C4-2B (cell line): ENCODE measurements at regions not wholly inside any gene's neighbourhood (a gene's known extent, or its start where the extent isn't known, plus 50 kb on each side); places are given as distances from the start of the nearest gene placed in this dataset.
"Not testable (repeated sequence)": the region's sequence is repeated elsewhere in the genome, so short reads cannot be mapped to it uniquely, and the experiment has no call there.

Experiments used
- H3K27ac ChIP-seq: fragments of 450-650 bp; 2 replicates; pipeline ENCODE4 v1.5.1; 2017
- ZFX ChIP-seq: fragments of 450-650 bp; IDR thresholded peaks from 2 replicates; pipeline ENCODE4 v1.6.1; 2017
- TF ChIP-seq, protein P1 (sequence below): fragments of 450-650 bp; conservative IDR thresholded peaks from 2 replicates; pipeline ENCODE4 v1.5.1; 2017; ENCODE audit warnings: mild to moderate bottlenecking

DNA sequence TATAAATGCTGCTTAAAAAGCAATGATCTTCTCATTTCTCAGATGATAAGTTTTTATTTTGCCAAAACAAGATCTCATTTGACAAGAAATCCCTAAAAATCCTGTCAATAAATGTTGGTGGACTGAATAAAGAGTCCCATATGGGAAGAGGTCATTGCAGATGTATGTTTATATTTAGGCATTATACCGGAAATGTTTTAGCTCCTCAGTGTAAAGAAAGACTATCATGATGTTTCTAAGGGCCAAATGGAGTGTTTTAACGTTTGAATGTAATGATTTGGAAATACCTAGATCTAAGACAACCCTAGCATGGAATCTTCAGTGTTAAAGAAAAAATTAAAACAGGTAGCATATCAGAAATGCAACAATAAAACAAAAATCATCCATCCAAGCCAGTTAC lies 457.8 kb upstream of the NFE2L3 start:
- H3K27ac ChIP-seq, result no peak overlapping the region
- no peak for TF ChIP-seq ZFX
- TF ChIP-seq, protein P1, sequence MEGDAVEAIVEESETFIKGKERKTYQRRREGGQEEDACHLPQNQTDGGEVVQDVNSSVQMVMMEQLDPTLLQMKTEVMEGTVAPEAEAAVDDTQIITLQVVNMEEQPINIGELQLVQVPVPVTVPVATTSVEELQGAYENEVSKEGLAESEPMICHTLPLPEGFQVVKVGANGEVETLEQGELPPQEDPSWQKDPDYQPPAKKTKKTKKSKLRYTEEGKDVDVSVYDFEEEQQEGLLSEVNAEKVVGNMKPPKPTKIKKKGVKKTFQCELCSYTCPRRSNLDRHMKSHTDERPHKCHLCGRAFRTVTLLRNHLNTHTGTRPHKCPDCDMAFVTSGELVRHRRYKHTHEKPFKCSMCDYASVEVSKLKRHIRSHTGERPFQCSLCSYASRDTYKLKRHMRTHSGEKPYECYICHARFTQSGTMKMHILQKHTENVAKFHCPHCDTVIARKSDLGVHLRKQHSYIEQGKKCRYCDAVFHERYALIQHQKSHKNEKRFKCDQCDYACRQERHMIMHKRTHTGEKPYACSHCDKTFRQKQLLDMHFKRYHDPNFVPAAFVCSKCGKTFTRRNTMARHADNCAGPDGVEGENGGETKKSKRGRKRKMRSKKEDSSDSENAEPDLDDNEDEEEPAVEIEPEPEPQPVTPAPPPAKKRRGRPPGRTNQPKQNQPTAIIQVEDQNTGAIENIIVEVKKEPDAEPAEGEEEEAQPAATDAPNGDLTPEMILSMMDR, result no peak

DNA sequence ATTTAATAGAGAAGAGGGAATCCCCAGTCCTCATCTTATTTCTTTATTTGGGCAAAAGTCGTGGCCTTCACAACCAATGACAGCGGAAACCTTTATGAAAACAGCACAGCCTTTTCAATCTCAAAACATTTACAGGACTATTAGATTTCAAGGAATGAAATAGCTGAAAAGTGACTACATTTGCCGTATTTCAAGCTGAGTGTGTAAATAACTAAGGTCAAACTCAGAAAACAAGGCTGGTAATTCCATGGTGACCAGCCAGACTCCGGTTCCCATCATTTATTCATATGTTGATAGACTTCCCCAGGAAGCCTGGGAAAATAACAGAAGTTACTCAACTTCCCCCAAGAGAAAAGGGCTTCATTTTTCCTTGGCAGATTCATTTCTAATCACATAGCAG lies 457.3 kb upstream of the NFE2L3 start:
- H3K27ac ChIP-seq, result no peak overlapping the region
- TF ChIP-seq, protein P1, result no peak
- TF ChIP-seq ZFX, result no peak

GRCh38 chr7:25696571-25696970 lies 455.4 kb upstream of the NFE2L3 start:
- TF ChIP-seq, protein P1, result no peak
- TF ChIP-seq ZFX, result no peak
- no peak overlapping the region for H3K27ac ChIP-seq

DNA sequence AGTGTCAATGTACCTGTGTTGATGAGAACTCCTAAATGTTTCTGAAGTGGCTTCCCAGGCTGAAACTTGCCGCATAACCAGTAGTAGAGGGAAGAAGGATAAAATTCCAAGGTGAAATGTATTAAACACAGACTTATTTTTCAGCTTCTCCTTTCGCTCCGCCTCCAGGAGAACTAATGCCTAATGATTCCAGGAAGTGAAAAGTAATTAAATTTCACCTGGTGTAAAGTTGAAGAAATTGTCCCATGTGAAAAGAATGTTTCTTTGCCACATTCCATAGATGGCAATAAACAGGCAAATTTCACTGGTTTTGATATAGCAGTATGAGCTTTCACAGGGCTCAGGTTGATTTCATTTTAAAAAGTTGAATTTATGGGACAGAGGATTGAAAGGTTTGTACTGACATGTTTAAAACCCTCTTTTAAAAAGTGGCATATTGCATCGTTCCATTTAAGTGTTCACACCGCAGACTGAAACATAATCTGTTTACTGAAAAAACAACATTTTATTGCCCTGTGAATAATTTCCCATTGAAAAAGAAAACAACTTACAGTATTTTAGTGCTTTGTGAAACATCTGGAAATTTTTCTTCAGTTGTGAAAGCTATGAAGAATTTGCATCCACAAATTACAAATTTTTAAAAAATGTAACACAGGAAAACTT lies 453.4 kb upstream of the NFE2L3 start:
- no peak overlapping the region for H3K27ac ChIP-seq
- TF ChIP-seq ZFX, result no peak
- TF ChIP-seq, protein P1, result no peak

GRCh38 chr7:25700141-25700540 lies 451.9 kb upstream of the NFE2L3 start:
- H3K27ac ChIP-seq, result not testable (repeated sequence)

DNA sequence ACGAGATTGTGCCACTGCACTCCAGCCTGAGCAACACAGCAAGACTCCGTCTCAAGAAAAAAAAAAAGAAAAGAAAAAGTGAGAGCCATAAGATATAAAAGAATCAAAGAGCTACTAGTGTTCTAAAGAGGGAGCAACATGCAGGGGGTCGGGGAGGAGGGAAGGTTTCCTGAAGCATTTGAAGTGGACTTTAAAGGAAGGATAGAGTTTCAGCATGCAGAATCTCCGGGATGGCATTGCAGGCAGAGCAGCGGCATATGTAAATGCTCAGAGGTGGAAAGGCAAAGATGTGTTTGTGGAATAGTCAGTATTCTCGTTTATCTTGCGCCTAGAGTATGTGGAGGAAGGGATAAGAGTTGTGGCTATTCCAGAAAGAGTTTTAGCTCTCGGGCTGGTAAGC lies 447.6 kb upstream of the NFE2L3 start:
- no peak overlapping the region for H3K27ac ChIP-seq
- TF ChIP-seq ZFX, result no peak
- TF ChIP-seq, protein P1, result no peak

- no peak for TF ChIP-seq ZFX
- TF ChIP-seq, protein P1, result no peak
- H3K27ac ChIP-seq, result no peak overlapping the region
These were observed 445.2 kb upstream of the NFE2L3 start for GRCh38 chr7:25706764-25707163.
